Heart left ventricle (tissue), 16 donors: ENCODE measurements at regions not wholly inside any gene's neighbourhood (a gene's known extent, or its start where the extent isn't known, plus 50 kb on each side); places are given as distances from the start of the nearest gene placed in this dataset.

Source experiments
- ATAC-seq, 4 donors: fragments of 200-7000 bp; cut with Tn5 transposase; one replicate each; pipeline ENCODE4 v1.9.1; 2020 to 2022; ENCODE audit warnings: moderate library complexity in 4 of 4, mild to moderate bottlenecking in 3 of 4, moderate number of reproducible peaks in 1 of 4
- DNase-seq, 5 donors: peaks; one replicate each; pipeline ENCODE4 v3.0.0-alpha.2; 2020
- H3K27ac ChIP-seq, 12 donors: fragments of 200-600 bp; sonication (generic) in 4 of 12; one replicate each; pipeline versions ENCODE4 v1.5.0 to v1.8.0; 2016 to 2022; ENCODE audit warnings: mild to moderate bottlenecking in 2 of 12
- H3K27me3 ChIP-seq, 9 donors: fragments of 200-600 bp; sonication (generic) in 2 of 9; one replicate each; pipeline versions ENCODE4 v1.5.1 to v1.8.0; 2016 to 2022; ENCODE audit warnings: mild to moderate bottlenecking in 3 of 9
- H3K36me3 ChIP-seq, 9 donors: fragments of 200-600 bp; sonication (generic) in 2 of 9; one replicate each; pipeline versions ENCODE4 v1.5.0 to v1.8.0; 2018 to 2022; ENCODE audit warnings: mild to moderate bottlenecking in 2 of 9
- H3K4me1 ChIP-seq, 12 donors: fragments of 200-600 bp; sonication (generic) in 4 of 12; one replicate each; pipeline versions ENCODE4 v1.5.0 to v1.8.0; 2016 to 2022; ENCODE audit warnings: mild to moderate bottlenecking in 3 of 12
- H3K4me3 ChIP-seq, 12 donors: fragments of 200-600 bp; sonication (generic) in 4 of 12; one replicate each; pipeline versions ENCODE4 v1.5.0 to v1.8.0; 2017 to 2022; ENCODE audit warnings: mild to moderate bottlenecking in 9 of 12, moderate library complexity in 4 of 12
- H3K9me3 ChIP-seq, 12 donors: fragments of 200-600 bp; sonication (generic) in 4 of 12; one replicate each; pipeline versions ENCODE4 v1.5.0 to v1.8.0; 2016 to 2022; ENCODE audit warnings: mild to moderate bottlenecking in 1 of 12
- CTCF ChIP-seq, 12 donors: fragments of 200-600 bp; sonication (generic) in 4 of 12; IDR thresholded peaks; one replicate each; pipeline versions ENCODE4 v1.5.0 to v1.8.0; 2018 to 2022; ENCODE audit warnings: antibody characterized with exemption in 12 of 12, mild to moderate bottlenecking in 5 of 12
- POLR2A ChIP-seq, 2 donors: fragments of 450-650 bp; IDR thresholded peaks; one replicate each; pipeline ENCODE4 v1.6.1; 2017; ENCODE audit warnings: antibody characterized with exemption in 2 of 2, mild to moderate bottlenecking in 2 of 2, moderate library complexity in 2 of 2
- WGBS, 4 donors: extraction: QIAGEN DNeasy Blood & Tissue Kit in 2 of 4; methylation state at CpG; one replicate each; pipeline versions ENCODE4 v1.1.5 to v1.1.7; 2013 to 2018; 5-methylcytosine and 5-hydroxymethylcytosine counted together
- intact Hi-C, 10 donors: fragments of 100-400 bp; cut with DNase I; formaldehyde crosslinking; loops; one replicate each; pipeline versions ENCODE4 v1.11.1 to v1.14.2; 2022
- donor health status: ischemic (EF 13 %, LVEDD 7.1; RV severe dilation, severe dysfunction).
- donor health status: healthy with polysubstance abuse.
- donor health status: DM: no; HTN: yes; CAD: no.
- donor health status: DM: no; HTN: no; CAD: no.
- donor health status: ischemic (EF 25% LVEDD 6.9; RV normal size, moderate dysfunction).
- donor health status: ischemic (EF 25% LVEDD 5.7; RV mildly dilated, moderate dysfunction).
- donor health status: healthy.
- donor health status: DM: yes; HTN: yes; CAD: no.
- donor health status: ischemic (EF 35%, LVEDD 5.7; RV mildly dilated, moderate dysfunction).
- donor health status: nonischemic (EF 11% LVEDD 7.7; RV severe dilation, severe dysfunction).
- donor health status: DM: yes; HTN: yes; CAD: no.
- donor health status: PGD.
- donor health status: ischemic (EF 29% LVEDD 5.4; RV normal size, mild dysfunction).
- donor health status: nonischemic (EF 23%, LVEDD 6.1; RV moderate dilation, normal function).

DNA sequence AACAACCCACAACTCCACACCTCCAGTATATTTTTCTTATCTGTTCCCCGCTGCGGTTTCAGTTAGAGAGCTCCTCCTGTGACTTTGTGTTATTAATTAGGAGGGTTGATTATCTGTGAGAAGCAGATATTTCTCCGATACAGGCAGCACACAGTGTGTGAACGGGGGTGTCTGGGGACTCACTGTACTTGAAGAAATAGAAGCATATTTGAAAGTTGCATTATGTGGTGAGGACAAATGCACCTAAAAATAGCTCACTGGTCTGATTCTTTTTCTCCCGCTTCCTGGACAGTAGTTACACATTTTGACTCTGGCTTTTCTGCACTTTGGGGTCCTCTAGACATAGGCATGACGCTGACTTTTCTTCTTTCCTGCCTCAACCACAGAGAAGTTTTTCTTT, 277.7 kb downstream of the VRK1 start:
- no peak overlapping the region for H3K27ac ChIP-seq
- DNase-seq (no peak), ATAC-seq (no peak)
- H3K27me3 ChIP-seq = peaks cover 0 to 30% (median 0%) of the 10 kb centered on the region in 9 donors
- peaks cover 0 to 8% (median 0%) of the 10 kb centered on the region in 12 donors for H3K4me1 ChIP-seq
- TF ChIP-seq POLR2A (IDR thresholded peaks at IDR 0.05) (no peak), CTCF (IDR thresholded peaks at IDR 0.05) (no peak)
- H3K4me3 ChIP-seq = no peak overlapping the region
- H3K36me3 ChIP-seq = no peaks in the 10 kb centered on the region
- WGBS, 4 donors = 22 to 31% (median 25%) methylated on average over 6 of the region's 6 CpGs
- intact Hi-C loops = no loop called here
- H3K9me3 ChIP-seq = no peaks in the 10 kb centered on the region

DNA sequence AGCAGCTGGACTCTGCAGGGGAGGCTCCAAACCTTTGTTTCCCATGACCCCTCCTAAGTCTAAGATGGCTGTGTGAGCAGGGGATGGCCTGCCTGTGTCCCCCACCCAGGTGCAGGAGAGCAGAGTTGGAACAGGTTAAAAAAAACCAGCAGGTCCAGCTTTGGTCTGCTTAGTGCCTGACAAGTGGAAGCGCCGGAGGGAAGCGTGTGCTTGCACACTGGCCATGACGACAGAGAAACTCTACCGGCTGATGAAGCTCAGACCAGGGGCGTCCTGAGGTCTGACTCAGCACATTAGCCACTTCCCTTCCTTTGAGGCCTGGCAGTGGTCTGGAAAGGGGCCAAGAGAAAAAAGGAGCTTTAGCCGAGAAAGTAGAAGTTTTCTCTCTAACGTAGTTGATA, 280.1 kb downstream of the VRK1 start:
- WGBS, 4 donors = 28 to 41% (median 37%) methylated on average over 8 of the region's 8 CpGs
- ATAC-seq = peak in 3 of 4 donors; percentile 31 to 88 (median 78)
- Histone ChIP-seq H3K27ac (no peak overlapping the region), H3K9me3 (no peaks in the 10 kb centered on the region), H3K4me3 (no peak overlapping the region), H3K27me3 (peaks cover 0 to 23% (median 0%) of the 10 kb centered on the region in 9 donors), H3K4me1 (peaks cover 0 to 8% (median 0%) of the 10 kb centered on the region in 12 donors), H3K36me3 (no peaks in the 10 kb centered on the region)
- intact Hi-C loops = no loop called here
- peak; percentile 45 to 67 (median 48) for DNase-seq
- TF ChIP-seq CTCF (IDR thresholded peaks at IDR 0.05) (no peak), POLR2A (IDR thresholded peaks at IDR 0.05) (no peak)

DNA sequence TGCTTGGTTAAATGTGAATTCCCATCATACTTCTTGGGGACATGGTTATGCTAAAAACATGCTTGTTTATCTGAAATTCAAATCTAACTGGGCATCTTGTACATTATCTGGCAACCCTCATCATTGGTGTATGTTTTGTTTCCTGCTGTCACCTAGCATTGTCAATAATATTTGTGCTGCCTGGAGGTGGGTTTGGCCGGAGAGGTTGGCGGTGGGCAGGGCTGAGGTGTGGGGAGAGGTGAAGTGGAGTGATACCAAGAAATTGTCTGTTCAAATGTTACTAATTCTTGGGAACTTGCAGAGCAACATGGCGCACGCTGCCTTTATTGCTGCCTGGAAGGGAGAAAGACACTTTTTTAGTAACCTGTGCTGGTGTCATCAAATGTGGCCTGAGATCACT, 280.5 kb downstream of the VRK1 start:
- Histone ChIP-seq H3K9me3 (no peaks in the 10 kb centered on the region), H3K4me1 (peaks cover 0 to 8% (median 0%) of the 10 kb centered on the region in 12 donors), H3K36me3 (no peaks in the 10 kb centered on the region), H3K27me3 (peaks cover 0 to 21% (median 0%) of the 10 kb centered on the region in 9 donors), H3K4me3 (no peak overlapping the region), H3K27ac (no peak overlapping the region)
- DNase-seq (no peak), ATAC-seq (no peak)
- intact Hi-C loops = no loop called here
- 78 to 83% (median 81%) methylated on average over 4 of the region's 4 CpGs for WGBS, 4 donors
- TF ChIP-seq POLR2A (IDR thresholded peaks at IDR 0.05) (no peak), CTCF (IDR thresholded peaks at IDR 0.05) (no peak)

GRCh38 chr14:97080991-97081390, 283.8 kb downstream of the VRK1 start:
- Histone ChIP-seq H3K4me1 (peaks cover 0 to 8% (median 0%) of the 10 kb centered on the region in 12 donors), H3K27me3 (peaks cover 0 to 10% (median 0%) of the 10 kb centered on the region in 9 donors), H3K36me3 (no peaks in the 10 kb centered on the region), H3K27ac (no peak overlapping the region), H3K4me3 (no peak overlapping the region), H3K9me3 (no peaks in the 10 kb centered on the region)
- DNase-seq = no peak
- TF ChIP-seq CTCF (IDR thresholded peaks at IDR 0.05) = no peak
- no peak for TF ChIP-seq POLR2A (IDR thresholded peaks at IDR 0.05)
- no peak for ATAC-seq
- intact Hi-C loops = no loop called here
- WGBS, 4 donors = 72 to 93% (median 86%) methylated on average over 2 of the region's 2 CpGs
